Ovary (tissue), 3 donors: ENCODE measurements at regions not wholly inside any gene's neighbourhood (a gene's known extent, or its start where the extent isn't known, plus 50 kb on each side); places are given as distances from the start of the nearest gene placed in this dataset.

Experiments used
- CTCF ChIP-seq, 3 donors: fragments of 450-650 bp in 2 of 3; fragments of 200-600 bp in 1 of 3; IDR thresholded peaks; one replicate each; pipeline versions ENCODE4 v1.5.1 to v1.8.0; 2016 to 2022; ENCODE audit warnings: antibody characterized with exemption in 3 of 3, mild to moderate bottlenecking in 1 of 3
- EP300 ChIP-seq: sonication (generic); formaldehyde crosslinking; IDR thresholded peaks from one replicate; pipeline ENCODE4 v1.6.1; 2017; ENCODE audit warnings: antibody characterized with exemption
- donor health status: DM: no; HTN: no; CAD: no.

GRCh38 chr5:166505544-166505943, 1785.9 kb upstream of the WWC1 start:
- TF ChIP-seq CTCF (IDR thresholded peaks at IDR 0.05) (no peak), EP300 (no peak)
